Gastroesophageal sphincter (tissue), 4 donors: ENCODE measurements at regions not wholly inside any gene's neighbourhood (a gene's known extent, or its start where the extent isn't known, plus 50 kb on each side); places are given as distances from the start of the nearest gene placed in this dataset.

Experiments
- ATAC-seq: fragments of 150-250 bp; one replicate; pipeline ENCODE4 v1.9.1; 2016; ENCODE audit warnings: mild to moderate bottlenecking, moderate library complexity
- H3K27ac ChIP-seq, 4 donors: fragments of 200-600 bp; sonication (generic) in 3 of 4; 1 replicate in 3 of 4; 2 replicates in 1 of 4; pipeline ENCODE4 v1.5.1; 2016 to 2019
- H3K27me3 ChIP-seq: fragments of 200-600 bp; sonication (generic); one replicate; pipeline ENCODE4 v1.5.1; 2019
- H3K36me3 ChIP-seq, 2 donors: fragments of 200-600 bp; sonication (generic); one replicate each; pipeline ENCODE4 v1.5.1; 2019; ENCODE audit warnings: control low read depth in 1 of 2
- H3K4me1 ChIP-seq, 3 donors: fragments of 200-600 bp; sonication (generic); 1 replicate in 2 of 3; 2 replicates in 1 of 3; pipeline ENCODE4 v1.5.1; 2016 to 2019; ENCODE audit warnings: control low read depth in 2 of 3
- H3K4me3 ChIP-seq, 2 donors: fragments of 200-600 bp; sonication (generic); one replicate each; pipeline ENCODE4 v1.5.1; 2019; ENCODE audit warnings: mild to moderate bottlenecking in 1 of 2, moderate library complexity in 1 of 2
- H3K9me3 ChIP-seq, 3 donors: fragments of 200-600 bp; sonication (generic); one replicate each; pipeline ENCODE4 v1.5.1; 2017 to 2019; ENCODE audit warnings: control low read depth in 2 of 3
- EP300 ChIP-seq: sonication (generic); formaldehyde crosslinking; IDR thresholded peaks from one replicate; pipeline ENCODE4 v1.6.1; 2017; ENCODE audit warnings: antibody characterized with exemption, mild to moderate bottlenecking
- POLR2A ChIP-seq, 2 donors: fragments of 450-650 bp; IDR thresholded peaks; one replicate each; pipeline ENCODE4 v1.6.1; 2017; ENCODE audit warnings: antibody characterized with exemption in 2 of 2, mild to moderate bottlenecking in 2 of 2, moderate library complexity in 1 of 2
- POLR2AphosphoS5 ChIP-seq: sonication (generic); formaldehyde crosslinking; IDR thresholded peaks from one replicate; pipeline ENCODE4 v1.6.1; 2017; ENCODE audit warnings: antibody characterized with exemption
- WGBS, 2 donors: methylation state at CpG; one replicate each; pipeline ENCODE4 v1.1.5; 2018; ENCODE audit warnings: low coverage in 1 of 2; 5-methylcytosine and 5-hydroxymethylcytosine counted together
- TF ChIP-seq, protein P1 (sequence below), 4 experiments: fragments of 200-600 bp in 2 of 4; fragments of 450-650 bp in 2 of 4; sonication (generic) in 1 of 4; IDR thresholded peaks; one replicate each; pipeline ENCODE4 v1.5.1; 2017 to 2019; ENCODE audit warnings: antibody characterized with exemption in 4 of 4, mild to moderate bottlenecking in 2 of 4, moderate library complexity in 2 of 4

DNA sequence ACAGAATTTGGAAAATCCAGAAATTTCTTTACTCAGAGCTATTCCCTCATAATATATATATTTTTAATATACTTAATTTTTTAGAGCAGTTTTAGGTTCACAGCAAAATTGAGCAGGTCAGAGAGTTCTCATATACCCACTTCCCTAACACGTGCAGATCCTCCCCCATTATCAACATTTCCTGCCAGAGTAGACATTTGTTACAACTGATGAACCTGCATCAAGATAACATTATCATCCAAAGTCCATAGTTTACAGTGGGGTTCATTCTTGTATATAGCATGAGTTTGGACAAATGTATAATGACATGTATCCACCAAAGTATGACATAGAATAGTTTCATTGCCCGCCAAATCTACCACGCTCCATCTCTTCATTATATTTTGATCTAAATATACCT lies 170.0 kb downstream of the PTEN start:
- Histone ChIP-seq H3K27ac (no peak overlapping the region), H3K36me3 (no peaks in the 10 kb centered on the region), H3K9me3 (no peaks in the 10 kb centered on the region), H3K27me3 (no peaks in the 10 kb centered on the region), H3K4me1 (no peaks in the 10 kb centered on the region), H3K4me3 (no peak overlapping the region)
- TF ChIP-seq POLR2A (IDR thresholded peaks at IDR 0.05) (no peak), POLR2AphosphoS5 (no peak), EP300 (no peak)
- TF ChIP-seq, protein P1, sequence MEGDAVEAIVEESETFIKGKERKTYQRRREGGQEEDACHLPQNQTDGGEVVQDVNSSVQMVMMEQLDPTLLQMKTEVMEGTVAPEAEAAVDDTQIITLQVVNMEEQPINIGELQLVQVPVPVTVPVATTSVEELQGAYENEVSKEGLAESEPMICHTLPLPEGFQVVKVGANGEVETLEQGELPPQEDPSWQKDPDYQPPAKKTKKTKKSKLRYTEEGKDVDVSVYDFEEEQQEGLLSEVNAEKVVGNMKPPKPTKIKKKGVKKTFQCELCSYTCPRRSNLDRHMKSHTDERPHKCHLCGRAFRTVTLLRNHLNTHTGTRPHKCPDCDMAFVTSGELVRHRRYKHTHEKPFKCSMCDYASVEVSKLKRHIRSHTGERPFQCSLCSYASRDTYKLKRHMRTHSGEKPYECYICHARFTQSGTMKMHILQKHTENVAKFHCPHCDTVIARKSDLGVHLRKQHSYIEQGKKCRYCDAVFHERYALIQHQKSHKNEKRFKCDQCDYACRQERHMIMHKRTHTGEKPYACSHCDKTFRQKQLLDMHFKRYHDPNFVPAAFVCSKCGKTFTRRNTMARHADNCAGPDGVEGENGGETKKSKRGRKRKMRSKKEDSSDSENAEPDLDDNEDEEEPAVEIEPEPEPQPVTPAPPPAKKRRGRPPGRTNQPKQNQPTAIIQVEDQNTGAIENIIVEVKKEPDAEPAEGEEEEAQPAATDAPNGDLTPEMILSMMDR (IDR thresholded peaks at IDR 0.05): no peak
- WGBS, 2 donors: 86 to 88% methylated on average over 3 of the region's 3 CpGs
- no peak for ATAC-seq

DNA sequence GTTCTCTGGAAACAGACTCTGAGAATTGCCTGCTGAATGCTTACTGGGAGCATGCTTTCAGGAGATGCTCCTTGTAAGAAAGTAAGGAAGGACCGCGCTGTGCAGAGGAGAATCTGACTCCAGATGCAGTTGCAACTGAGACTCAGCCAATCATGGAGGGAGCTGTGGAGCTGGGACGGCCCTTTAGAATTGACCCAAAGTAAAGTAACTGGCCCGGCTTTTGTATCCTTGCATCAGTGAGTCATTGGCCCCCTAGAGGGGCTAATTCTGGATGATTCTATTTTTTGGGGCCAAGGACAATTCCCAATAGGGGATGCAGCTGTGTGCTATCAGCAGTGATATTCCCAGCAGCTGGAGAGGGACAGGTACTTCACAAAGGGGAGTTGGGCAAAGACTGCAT lies 170.4 kb downstream of the PTEN start:
- Histone ChIP-seq H3K27ac (no peak overlapping the region), H3K27me3 (no peaks in the 10 kb centered on the region), H3K36me3 (no peaks in the 10 kb centered on the region), H3K4me3 (no peak overlapping the region), H3K9me3 (no peaks in the 10 kb centered on the region), H3K4me1 (no peaks in the 10 kb centered on the region)
- TF ChIP-seq POLR2AphosphoS5 (no peak), POLR2A (IDR thresholded peaks at IDR 0.05) (no peak), EP300 (no peak)
- TF ChIP-seq, protein P1 (IDR thresholded peaks at IDR 0.05): no peak
- no peak for ATAC-seq
- 95% methylated on average over 3 of the region's 4 CpGs; no CpG with 5 or more reads in 1 of the 2 donors for whole genome bisulfite sequencing, 2 donors

DNA sequence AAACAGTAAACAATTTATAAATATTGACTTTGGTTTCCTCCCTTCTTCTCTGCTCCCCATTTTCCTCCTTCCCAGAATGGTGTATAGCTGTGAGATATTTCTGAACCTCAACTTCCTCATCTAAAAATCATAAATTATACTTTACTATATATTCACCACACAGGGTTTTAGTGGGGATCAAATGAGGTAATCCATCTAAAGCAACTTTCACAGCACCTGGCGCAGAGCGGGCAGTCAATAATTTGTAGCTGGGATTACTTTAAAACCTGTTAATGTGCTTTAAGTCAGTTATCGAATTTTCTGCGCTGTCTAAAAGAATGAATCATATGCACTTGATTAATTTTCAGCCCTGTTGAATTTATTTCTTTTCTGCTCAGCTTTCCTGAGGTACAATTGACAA lies 172.7 kb downstream of the PTEN start:
- no peaks in the 10 kb centered on the region for H3K36me3 ChIP-seq
- H3K27ac ChIP-seq: no peak overlapping the region
- no peak for ATAC-seq
- no peak overlapping the region for H3K4me3 ChIP-seq
- no peak for TF ChIP-seq EP300
- TF ChIP-seq, protein P1 (IDR thresholded peaks at IDR 0.05): no peak
- no peak for TF ChIP-seq POLR2A (IDR thresholded peaks at IDR 0.05)
- no peak for TF ChIP-seq POLR2AphosphoS5
- peaks cover 0 to 2% (median 0%) of the 10 kb centered on the region in 3 donors for H3K4me1 ChIP-seq
- WGBS, 2 donors: 97 to 100% methylated on average over 4 of the region's 4 CpGs
- no peaks in the 10 kb centered on the region for H3K9me3 ChIP-seq
- no peaks in the 10 kb centered on the region for H3K27me3 ChIP-seq

DNA sequence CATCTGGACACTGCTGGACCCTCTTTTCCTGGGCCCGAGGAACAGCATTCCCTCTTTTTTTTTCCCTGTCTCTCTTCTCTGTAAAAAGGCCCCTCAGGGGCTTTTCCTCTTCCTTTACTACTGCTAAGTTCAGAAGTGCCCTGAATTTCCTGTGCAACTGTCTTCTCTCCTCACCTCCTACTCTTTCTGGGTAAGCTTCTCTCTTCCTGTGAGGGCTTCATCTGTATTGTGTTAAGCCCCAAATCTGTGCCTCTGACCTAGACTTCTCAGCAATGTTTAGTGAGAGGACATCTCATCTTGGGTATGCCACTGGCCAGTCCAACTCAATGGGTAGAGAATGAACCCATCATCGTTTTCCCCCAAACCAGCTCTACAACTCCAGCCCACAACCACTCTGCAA lies 174.2 kb downstream of the PTEN start:
- Histone ChIP-seq H3K9me3 (no peaks in the 10 kb centered on the region), H3K27ac (no peak overlapping the region), H3K36me3 (no peaks in the 10 kb centered on the region), H3K4me1 (peaks cover 0 to 17% (median 0%) of the 10 kb centered on the region in 3 donors), H3K27me3 (no peaks in the 10 kb centered on the region), H3K4me3 (no peak overlapping the region)
- TF ChIP-seq POLR2A (IDR thresholded peaks at IDR 0.05) (no peak), EP300 (no peak), POLR2AphosphoS5 (no peak)
- TF ChIP-seq, protein P1 (IDR thresholded peaks at IDR 0.05): no peak
- ATAC-seq: no peak
- WGBS, 2 donors: 54 to 64% methylated on average over 2 of the region's 2 CpGs

DNA sequence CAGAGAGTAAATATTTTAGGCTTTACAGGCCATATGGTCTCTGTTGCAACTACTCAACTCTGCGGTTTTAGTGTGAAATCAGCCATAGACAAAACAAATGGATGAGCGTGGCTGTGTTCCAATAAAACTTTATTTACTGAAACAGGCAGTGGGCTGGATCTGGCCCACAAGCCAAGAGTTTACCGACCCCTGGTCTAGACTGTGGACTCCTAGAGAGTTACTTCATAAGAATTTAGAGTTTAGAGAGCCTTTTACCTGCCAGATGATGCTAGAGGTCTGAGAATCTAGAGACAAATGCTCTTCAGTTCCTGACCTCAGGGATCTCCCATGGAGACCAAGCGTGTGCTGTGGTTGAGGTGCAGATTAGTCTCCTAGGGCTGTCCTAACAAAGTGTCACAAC lies 174.8 kb downstream of the PTEN start:
- no peaks in the 10 kb centered on the region for H3K27me3 ChIP-seq
- peaks cover 0 to 17% (median 0%) of the 10 kb centered on the region in 3 donors for H3K4me1 ChIP-seq
- H3K27ac ChIP-seq: no peak overlapping the region
- H3K4me3 ChIP-seq: no peak overlapping the region
- H3K9me3 ChIP-seq: no peaks in the 10 kb centered on the region
- TF ChIP-seq POLR2AphosphoS5 (no peak), POLR2A (IDR thresholded peaks at IDR 0.05) (no peak), EP300 (no peak)
- TF ChIP-seq, protein P1 (IDR thresholded peaks at IDR 0.05): no peak
- H3K36me3 ChIP-seq: no peaks in the 10 kb centered on the region
- WGBS, 2 donors: 56 to 77% methylated on average over 3 to 4 of the region's 4 CpGs
- ATAC-seq: no peak
